ENCODE measurements at regions not wholly inside any gene's neighbourhood (a gene's known extent, or its start where the extent isn't known, plus 50 kb on each side); places are given as distances from the start of the nearest gene placed in this dataset.

- no peak for DNase-seq (ENCODE audit: low spot score)
These were observed 88.5 kb upstream of the DAB2 start for GRCh38 chr5:39513236-39513635.

DNA sequence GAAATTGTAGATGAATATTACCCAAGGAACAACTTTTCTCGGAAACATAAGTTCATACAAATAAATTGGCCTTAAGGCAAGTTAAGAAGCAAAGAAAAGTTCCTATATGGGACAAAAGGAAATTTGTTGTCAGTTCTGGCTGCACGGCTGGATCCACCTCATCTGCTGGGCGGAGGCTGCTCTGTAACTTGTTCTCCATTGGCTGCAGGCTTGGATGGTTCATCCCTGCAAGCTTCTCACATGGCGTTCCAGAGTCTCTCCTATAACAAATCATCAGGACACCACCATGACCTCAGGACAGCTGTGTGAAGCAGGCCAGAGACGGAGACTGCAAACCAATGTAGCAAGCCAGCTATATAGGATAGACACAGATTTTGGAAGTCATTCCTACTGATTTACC is 81.4 kb upstream of the DAB2 start:
- DNase-seq (ENCODE audit: low spot score): no peak

GRCh38 chr5:39505791-39506190 is 81.0 kb upstream of the DAB2 start:
- DNase-seq (ENCODE audit: low spot score): no peak

DNA sequence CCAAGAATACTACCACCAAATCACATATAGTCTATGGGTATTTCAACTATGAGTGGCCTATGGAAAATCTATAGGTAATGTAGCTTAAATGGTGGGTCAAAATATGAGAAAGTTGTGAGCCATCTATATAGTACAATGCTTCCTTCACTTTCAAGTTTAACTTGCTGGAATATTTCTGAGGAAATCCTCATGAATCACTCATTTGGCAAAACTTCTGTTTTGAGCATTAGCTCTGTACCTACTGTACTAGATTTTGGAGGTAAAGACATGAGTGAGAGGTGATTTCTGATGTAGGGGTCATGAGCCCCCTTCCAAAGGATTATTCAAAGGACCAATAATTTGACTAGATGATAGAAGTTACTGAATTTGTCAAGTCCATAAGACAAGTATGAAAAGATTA is 80.6 kb upstream of the DAB2 start:
- no peak for DNase-seq (ENCODE audit: low spot score)

DNA sequence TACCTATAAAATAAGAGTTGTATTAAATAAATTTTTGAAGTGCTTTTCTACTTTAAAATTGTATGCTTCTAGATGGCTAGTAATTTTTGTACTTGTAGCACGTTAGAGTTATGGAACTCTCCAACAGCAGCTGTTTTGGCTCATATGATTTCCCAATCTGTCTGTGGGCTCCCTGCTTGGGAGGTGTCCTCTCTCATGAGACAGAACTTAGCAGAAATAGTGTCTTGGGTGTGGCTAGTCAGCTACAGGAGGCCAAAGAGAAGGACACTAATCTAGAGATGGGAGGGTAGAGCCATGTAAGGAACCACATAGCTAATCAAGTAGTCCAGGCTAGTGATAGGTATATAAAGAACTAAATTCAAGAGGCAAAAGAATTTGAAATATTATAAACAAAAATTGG is 78.4 kb upstream of the DAB2 start:
- no peak for DNase-seq (ENCODE audit: low spot score)

GRCh38 chr5:39502704-39503103 is 77.9 kb upstream of the DAB2 start:
- no peak for DNase-seq (ENCODE audit: low spot score)

DNA sequence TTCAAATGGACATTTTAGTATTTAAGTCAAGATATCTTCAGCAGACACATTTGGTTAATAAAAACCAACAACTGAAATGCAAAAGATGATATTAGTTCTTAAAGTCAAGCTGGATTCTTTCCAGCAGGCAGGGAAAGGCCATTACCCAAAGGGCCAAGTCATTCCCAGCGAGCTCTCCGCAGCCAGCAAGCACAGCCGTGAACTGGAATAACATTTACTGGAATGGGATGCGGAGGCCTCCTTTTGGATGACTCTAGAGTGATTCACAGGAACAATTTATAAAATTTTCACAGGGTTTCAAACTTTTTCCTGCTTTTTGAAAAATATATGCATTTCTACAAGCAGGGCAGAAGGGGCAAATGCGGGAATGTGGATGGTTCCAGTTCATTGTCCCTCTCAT is 76.6 kb upstream of the DAB2 start:
- no peak for DNase-seq (ENCODE audit: low spot score)

DNA sequence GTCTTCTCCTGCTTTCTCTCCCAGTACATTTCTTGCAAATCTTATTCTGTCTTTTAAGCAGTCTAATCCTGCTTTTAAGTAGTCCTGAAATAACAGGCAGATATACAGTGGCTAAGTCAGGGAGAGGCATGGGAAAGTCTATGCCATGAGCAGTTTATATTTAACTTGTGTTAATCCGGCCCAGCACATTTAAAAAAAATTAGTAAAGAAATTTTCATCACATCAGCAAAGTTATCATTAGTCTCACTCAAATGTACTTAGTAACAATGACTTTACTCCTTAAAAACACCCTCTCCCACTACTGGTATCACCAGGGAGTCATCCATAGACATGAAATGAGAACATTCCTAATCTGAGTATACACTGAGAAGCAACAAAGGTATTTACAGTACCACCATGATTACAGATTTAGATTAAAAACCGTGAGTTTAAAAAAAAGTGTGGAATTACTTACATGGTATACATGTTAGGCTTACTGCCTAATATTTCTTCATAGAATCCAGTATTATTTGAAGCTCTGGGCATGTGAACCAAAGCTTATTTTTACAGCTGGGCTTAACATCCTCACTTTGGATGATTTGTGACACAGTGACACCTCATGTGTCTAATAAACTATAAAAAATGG is 75.9 kb upstream of the DAB2 start:
- no peak for DNase-seq (ENCODE audit: low spot score)

- no peak for DNase-seq (ENCODE audit: low spot score)
These were observed 73.6 kb upstream of the DAB2 start for GRCh38 chr5:39498278-39498952.

- no peak for DNase-seq (ENCODE audit: low spot score)
These were observed 72.5 kb upstream of the DAB2 start for GRCh38 chr5:39497322-39497721.

DNA sequence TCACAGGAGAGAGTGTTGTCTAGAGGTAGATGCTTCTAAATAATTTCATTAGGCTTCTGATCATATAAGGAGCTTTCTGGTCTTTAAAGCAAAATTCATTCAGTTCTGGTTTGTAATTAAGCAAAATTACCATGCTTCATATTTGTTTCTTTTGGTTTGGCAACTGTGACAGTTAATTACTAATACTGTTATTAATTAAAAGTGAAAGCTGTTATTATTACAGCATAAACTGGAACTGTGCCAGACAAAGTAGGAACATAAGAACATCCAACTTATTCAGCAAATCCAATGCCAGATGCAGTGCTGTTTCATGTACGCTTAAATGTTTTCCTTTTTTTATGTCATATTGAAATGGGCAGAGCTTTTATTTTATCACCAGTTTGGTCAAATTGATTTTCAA is 70.4 kb upstream of the DAB2 start:
- no peak for DNase-seq (ENCODE audit: low spot score)

DNA sequence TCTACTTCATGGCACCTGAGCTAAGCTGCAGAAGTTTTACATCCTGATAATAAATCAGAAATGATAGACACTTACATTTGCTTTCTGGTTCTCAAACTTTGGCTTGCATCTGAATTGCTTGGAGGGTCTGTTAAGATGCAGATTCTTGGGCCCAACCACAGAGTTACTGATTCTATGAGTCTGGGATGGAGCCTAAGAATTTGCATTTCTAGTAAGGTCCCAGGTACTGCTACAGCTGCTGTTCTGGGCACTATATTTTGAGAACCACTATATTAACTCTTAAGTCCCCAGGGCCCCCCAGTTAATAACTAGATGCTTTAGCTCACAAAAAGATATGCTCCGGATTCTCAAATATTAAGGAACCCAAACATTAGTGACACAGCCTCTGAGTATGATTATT is 69.8 kb upstream of the DAB2 start:
- no peak for DNase-seq (ENCODE audit: low spot score)

DNA sequence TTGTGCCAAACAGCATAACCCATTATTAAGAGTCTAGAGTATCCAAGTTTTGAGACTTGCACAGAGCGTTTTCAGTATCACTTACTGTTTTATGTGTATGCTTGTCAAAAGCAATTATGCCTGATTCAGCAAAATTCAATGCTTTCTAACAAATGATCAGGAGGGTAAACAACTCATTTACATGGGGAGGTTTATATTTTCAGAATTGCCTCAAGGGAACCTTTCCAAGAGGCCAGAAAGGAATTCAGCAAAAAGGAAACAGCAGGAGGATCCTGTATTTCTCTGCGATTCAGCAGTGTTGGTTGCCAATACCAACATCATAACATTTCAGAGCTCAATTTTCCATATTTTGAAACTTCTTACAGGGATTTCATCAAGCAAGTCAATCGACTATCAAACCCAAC is 69.3 kb upstream of the DAB2 start:
- DNase-seq (ENCODE audit: low spot score): no peak

GRCh38 chr5:39491210-39491609 is 66.4 kb upstream of the DAB2 start:
- no peak for DNase-seq (ENCODE audit: low spot score)

DNA sequence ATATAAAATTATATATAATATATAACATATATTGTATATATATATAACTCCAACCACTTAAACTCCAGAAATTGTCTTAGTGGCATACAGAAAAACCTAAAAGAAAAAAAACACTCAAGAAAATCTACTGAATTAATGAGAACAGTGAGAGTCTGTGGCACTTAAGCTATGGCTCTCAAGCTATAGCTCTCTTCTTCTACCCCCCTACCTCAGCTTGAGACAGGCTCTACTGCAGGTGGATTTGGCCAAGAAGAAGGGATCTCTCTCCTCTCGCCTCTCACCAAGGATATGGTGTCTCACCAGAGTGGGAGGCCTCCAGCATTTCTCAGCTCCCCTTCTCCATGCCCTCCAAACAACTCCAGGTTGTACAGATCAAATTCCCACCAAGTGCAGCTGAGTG is 64.5 kb upstream of the DAB2 start:
- DNase-seq (ENCODE audit: low spot score): no peak

GRCh38 chr5:39486790-39487189 is 62.0 kb upstream of the DAB2 start:
- no peak for DNase-seq (ENCODE audit: low spot score)

DNA sequence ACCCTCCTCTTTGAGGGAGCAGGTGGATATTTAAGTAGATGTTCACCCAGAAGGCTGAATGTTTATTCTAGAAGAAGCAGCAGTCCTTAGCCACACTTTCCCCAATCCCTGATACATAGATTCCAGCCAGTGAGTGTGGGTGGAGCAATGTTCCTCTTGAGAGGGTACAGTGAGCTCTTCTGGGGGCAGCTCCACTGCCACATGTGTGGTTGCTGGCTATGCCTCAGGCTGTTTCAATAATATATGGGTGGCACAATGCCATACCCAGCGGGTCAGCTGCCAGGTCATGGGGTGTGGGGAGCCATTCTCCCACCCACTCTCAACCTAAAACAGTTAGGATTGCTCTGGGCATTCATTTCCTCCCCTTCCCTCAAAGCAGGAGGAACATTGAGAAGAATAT is 61.6 kb upstream of the DAB2 start:
- DNase-seq (ENCODE audit: low spot score): no peak

GRCh38 chr5:39485079-39485478 is 60.3 kb upstream of the DAB2 start:
- no peak for DNase-seq (ENCODE audit: low spot score)

- DNase-seq (ENCODE audit: low spot score): no peak
These were observed 59.9 kb upstream of the DAB2 start for GRCh38 chr5:39484673-39485072.

GRCh38 chr5:39482098-39482497 is 57.3 kb upstream of the DAB2 start:
- DNase-seq (ENCODE audit: low spot score): no peak

- DNase-seq (ENCODE audit: low spot score): no peak
These were observed 54.8 kb upstream of the DAB2 start for GRCh38 chr5:39479537-39479936.

DNA sequence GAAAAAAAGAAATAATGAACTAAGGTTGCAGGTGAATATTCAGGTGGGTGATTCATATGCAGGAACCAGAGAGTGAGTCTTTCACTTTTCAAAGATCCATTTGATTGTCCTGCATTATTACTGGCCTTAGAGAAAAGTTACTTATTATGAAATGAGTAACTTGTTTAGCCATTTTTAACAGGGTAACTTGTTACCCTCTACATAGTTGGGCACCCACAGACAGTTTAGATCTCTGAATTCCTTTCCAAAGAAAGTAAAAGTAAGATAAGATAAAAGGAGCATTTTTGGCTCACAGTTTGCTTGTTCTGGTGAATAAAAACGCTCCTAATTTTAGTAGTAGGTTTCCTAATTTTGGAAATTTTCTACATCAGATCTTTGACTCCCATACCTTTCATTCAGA is 54.1 kb upstream of the DAB2 start:
- DNase-seq (ENCODE audit: low spot score): no peak

DNA sequence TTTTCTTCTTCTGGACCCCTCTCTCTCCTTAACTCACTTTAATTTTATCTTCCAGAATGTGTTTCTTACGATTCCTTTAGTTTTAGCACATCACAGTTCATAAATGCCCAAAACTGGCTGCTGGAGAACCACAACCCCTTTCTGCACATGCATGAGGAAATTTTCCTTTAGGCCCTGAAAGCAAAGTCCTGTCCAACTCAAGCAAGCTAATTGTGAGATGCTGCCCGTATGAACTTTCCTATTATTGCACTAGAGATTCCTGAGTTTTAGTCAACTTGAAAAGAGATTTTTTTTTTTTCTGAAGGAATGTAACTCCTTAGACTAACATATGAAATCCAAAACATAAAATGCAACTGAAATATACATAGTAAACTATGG is 52.1 kb upstream of the DAB2 start:
- DNase-seq (ENCODE audit: low spot score): no peak
